Mucosa of descending colon (tissue), 3 donors: ENCODE measurements at regions not wholly inside any gene's neighbourhood (a gene's known extent, or its start where the extent isn't known, plus 50 kb on each side); places are given as distances from the start of the nearest gene placed in this dataset.

Experiments
- ATAC-seq: fragments of 200-7000 bp; cut with Tn5 transposase; one replicate; pipeline ENCODE4 v1.9.1; 2020; ENCODE audit warnings: mild to moderate bottlenecking, moderate library complexity
- DNase-seq, 3 donors: peaks; one replicate each; pipeline ENCODE4 v3.0.0-alpha.2; 2020
- H3K36me3 ChIP-seq: fragments of 200-600 bp; one replicate; pipeline ENCODE4 v1.8.0; 2021; ENCODE audit warnings: low read depth, mild to moderate bottlenecking
- H3K4me1 ChIP-seq: fragments of 200-600 bp; one replicate; pipeline ENCODE4 v1.8.0; 2021; ENCODE audit warnings: low read depth, mild to moderate bottlenecking
- H3K4me3 ChIP-seq: fragments of 200-600 bp; one replicate; pipeline ENCODE4 v1.8.0; 2021; ENCODE audit warnings: mild to moderate bottlenecking
- H3K9me3 ChIP-seq: fragments of 200-600 bp; one replicate; pipeline ENCODE4 v1.8.0; 2021; ENCODE audit warnings: mild to moderate bottlenecking
- intact Hi-C, 2 donors: fragments of 100-400 bp; cut with DNase I in 1 of 2; cut with micrococcal nuclease in 1 of 2; formaldehyde crosslinking; loops; one replicate each; pipeline versions ENCODE4 v1.11.0 to v1.11.1; 2022; cut with DNase I, micrococcal nuclease
- TF ChIP-seq, protein P1 (sequence below): fragments of 200-600 bp; IDR thresholded peaks from one replicate; pipeline ENCODE4 v1.8.0; 2022; ENCODE audit warnings: antibody characterized with exemption, mild to moderate bottlenecking
- donor health status: DM: no; HTN: no; CAD: no; lungs with moderate emphysema.
- donor health status: DM: no; HTN: no; CAD: no.
- donor health status: DM: no; HTN: yes; CAD: no.

- no peaks in the 10 kb centered on the region for H3K36me3 ChIP-seq
Measured at GRCh38 chr11:109926941-109927340, 166.3 kb upstream of the ZC3H12C start.

GRCh38 chr11:109929308-109929707 is 163.9 kb upstream of the ZC3H12C start:
- intact Hi-C loops = no loop called here
- Histone ChIP-seq H3K36me3 (no peaks in the 10 kb centered on the region), H3K4me3 (no peak overlapping the region), H3K9me3 (no peaks in the 10 kb centered on the region), H3K4me1 (no peaks in the 10 kb centered on the region)
- TF ChIP-seq, protein P1, sequence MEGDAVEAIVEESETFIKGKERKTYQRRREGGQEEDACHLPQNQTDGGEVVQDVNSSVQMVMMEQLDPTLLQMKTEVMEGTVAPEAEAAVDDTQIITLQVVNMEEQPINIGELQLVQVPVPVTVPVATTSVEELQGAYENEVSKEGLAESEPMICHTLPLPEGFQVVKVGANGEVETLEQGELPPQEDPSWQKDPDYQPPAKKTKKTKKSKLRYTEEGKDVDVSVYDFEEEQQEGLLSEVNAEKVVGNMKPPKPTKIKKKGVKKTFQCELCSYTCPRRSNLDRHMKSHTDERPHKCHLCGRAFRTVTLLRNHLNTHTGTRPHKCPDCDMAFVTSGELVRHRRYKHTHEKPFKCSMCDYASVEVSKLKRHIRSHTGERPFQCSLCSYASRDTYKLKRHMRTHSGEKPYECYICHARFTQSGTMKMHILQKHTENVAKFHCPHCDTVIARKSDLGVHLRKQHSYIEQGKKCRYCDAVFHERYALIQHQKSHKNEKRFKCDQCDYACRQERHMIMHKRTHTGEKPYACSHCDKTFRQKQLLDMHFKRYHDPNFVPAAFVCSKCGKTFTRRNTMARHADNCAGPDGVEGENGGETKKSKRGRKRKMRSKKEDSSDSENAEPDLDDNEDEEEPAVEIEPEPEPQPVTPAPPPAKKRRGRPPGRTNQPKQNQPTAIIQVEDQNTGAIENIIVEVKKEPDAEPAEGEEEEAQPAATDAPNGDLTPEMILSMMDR = no peak
- no peak for DNase-seq
- no peak for ATAC-seq

More at GRCh38 chr11:109926941-109927340, 166.3 kb upstream of the ZC3H12C start:
- DNase-seq (no peak), ATAC-seq (no peak)
- H3K4me3 ChIP-seq = no peak overlapping the region
- intact Hi-C loops = no loop called here
- H3K4me1 ChIP-seq = no peaks in the 10 kb centered on the region
- TF ChIP-seq, protein P1 = no peak
- no peaks in the 10 kb centered on the region for H3K9me3 ChIP-seq

DNA sequence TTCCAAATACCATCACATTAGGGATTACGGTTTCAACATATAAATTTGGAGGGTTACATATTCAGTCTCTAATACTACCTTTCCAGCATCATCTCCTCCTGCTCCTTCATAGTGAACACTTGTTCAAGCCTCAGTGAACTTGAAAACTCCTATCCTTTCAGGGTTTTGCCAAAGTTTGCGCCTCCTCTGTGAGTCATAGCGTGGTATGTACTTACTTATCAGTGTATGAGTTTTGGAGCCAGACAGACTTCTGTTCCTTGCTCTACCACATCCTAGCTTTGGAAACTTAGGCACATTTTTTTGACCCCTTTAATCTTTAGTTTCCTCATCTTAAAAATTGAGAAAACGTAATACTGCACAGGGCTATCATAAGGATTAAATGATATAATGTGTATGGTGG is 160.1 kb upstream of the ZC3H12C start:
- TF ChIP-seq, protein P1 = no peak

DNA sequence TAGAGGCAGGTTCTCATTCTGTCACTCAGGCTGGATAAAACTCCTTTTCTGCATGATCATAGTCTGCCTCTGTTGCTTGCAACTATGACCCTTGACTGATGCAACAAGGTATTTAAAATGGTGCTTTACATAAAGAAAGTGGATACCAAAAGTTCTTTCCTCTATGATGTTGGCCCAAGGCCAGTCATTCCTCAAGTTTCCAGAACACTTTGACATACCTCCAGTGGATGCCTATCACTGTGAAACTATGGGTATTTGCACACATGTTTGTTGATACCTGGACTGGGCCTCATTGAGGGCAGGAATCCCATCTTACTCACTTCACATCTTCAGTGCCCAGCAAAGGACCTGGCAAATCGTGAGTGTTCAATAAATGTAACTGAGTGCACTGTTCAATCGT is 159.0 kb upstream of the ZC3H12C start:
- TF ChIP-seq, protein P1 = no peak
- no peaks in the 10 kb centered on the region for H3K4me1 ChIP-seq
- H3K4me3 ChIP-seq = no peak overlapping the region
- no peaks in the 10 kb centered on the region for H3K36me3 ChIP-seq
- intact Hi-C loops = no loop called here
- H3K9me3 ChIP-seq = no peaks in the 10 kb centered on the region
- ATAC-seq (no peak), DNase-seq (no peak)

More for the DNA sequence above, 160.1 kb upstream of the ZC3H12C start:
- ATAC-seq (no peak), DNase-seq (no peak)
- H3K4me1 ChIP-seq = no peaks in the 10 kb centered on the region
- no peaks in the 10 kb centered on the region for H3K9me3 ChIP-seq
- intact Hi-C loops = no loop called here
- no peak overlapping the region for H3K4me3 ChIP-seq
- H3K36me3 ChIP-seq = no peaks in the 10 kb centered on the region

DNA sequence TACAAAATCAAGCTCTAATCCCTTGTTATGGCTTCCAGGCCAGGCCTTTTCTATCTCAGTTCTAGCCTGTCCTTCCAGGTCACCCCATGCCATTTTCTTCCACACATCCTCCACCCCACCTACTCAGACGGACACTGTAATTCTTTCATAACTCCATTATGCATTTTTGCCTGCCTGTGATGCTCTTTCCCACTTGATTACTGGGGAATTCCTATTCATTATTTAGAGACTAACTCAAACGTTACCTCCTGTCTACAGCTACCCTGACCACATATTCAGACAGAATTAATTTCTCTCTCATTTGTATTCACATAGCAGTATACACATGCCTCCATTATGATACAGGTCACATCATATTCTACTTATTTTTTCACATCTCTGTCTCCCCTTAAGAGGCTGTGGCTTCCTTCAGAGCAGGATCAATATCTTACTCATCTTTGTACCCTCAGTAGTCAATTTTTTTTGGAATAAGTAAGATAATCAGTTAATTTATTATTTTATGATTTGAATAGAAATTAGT is 156.5 kb upstream of the ZC3H12C start:
- intact Hi-C loops = no loop called here
- ATAC-seq (no peak), DNase-seq (no peak)
- H3K9me3 ChIP-seq = no peaks in the 10 kb centered on the region
- H3K4me1 ChIP-seq = no peaks in the 10 kb centered on the region
- no peaks in the 10 kb centered on the region for H3K36me3 ChIP-seq
- H3K4me3 ChIP-seq = no peak overlapping the region
- TF ChIP-seq, protein P1 = no peak

- no peaks in the 10 kb centered on the region for H3K4me1 ChIP-seq
- H3K9me3 ChIP-seq = no peaks in the 10 kb centered on the region
- no peaks in the 10 kb centered on the region for H3K36me3 ChIP-seq
- intact Hi-C loops = no loop called here
- no peak overlapping the region for H3K4me3 ChIP-seq
- ATAC-seq = no peak
- DNase-seq = no peak
- TF ChIP-seq, protein P1 = no peak
Measured at GRCh38 chr11:109937968-109938367, 155.2 kb upstream of the ZC3H12C start.
